B cell (primary cell): ENCODE measurements at regions not wholly inside any gene's neighbourhood (a gene's known extent, or its start where the extent isn't known, plus 50 kb on each side); places are given as distances from the start of the nearest gene placed in this dataset.

Experiments used
- EZH2 ChIP-seq: IDR thresholded peaks from 2 replicates; pipeline ENCODE4 v1.6.1; 2012; ENCODE audit warnings: borderline replicate concordance, low read depth, mild to moderate bottlenecking, moderate library complexity, low read length; ENCODE audit not compliant: insufficient read depth, poor library complexity, severe bottlenecking
- TF ChIP-seq, protein P1 (sequence below): fragments of 200-600 bp; IDR thresholded peaks from one replicate; pipeline ENCODE4 v1.8.0; 2022; ENCODE audit warnings: antibody characterized with exemption, mild to moderate bottlenecking

DNA sequence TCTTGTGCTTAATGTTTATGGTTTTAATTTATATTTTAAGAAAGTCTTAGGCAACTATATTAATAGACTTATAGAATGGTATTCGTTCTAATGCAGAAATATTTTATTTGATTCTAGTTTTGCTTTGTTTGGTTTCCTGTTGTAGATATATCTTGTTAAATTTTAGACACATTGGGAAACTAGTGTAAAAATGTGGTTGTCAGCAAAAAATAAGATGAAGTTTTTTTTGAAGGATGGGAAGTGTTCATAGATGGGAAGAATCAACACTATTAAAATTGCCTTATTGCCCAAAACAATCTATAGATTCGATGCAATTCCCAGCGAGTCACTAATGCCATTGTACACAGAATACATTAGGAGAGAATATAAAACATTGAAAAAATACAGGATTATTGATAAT lies 278.9 kb downstream of the ZWINT start:
- TF ChIP-seq, protein P1, sequence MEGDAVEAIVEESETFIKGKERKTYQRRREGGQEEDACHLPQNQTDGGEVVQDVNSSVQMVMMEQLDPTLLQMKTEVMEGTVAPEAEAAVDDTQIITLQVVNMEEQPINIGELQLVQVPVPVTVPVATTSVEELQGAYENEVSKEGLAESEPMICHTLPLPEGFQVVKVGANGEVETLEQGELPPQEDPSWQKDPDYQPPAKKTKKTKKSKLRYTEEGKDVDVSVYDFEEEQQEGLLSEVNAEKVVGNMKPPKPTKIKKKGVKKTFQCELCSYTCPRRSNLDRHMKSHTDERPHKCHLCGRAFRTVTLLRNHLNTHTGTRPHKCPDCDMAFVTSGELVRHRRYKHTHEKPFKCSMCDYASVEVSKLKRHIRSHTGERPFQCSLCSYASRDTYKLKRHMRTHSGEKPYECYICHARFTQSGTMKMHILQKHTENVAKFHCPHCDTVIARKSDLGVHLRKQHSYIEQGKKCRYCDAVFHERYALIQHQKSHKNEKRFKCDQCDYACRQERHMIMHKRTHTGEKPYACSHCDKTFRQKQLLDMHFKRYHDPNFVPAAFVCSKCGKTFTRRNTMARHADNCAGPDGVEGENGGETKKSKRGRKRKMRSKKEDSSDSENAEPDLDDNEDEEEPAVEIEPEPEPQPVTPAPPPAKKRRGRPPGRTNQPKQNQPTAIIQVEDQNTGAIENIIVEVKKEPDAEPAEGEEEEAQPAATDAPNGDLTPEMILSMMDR: no peak
- no peak for TF ChIP-seq EZH2
